GM18951 (cell line): ENCODE measurements at regions not wholly inside any gene's neighbourhood (a gene's known extent, or its start where the extent isn't known, plus 50 kb on each side); places are given as distances from the start of the nearest gene placed in this dataset.
"Not testable (repeated sequence)": the region's sequence is repeated elsewhere in the genome, so short reads cannot be mapped to it uniquely, and the experiment has no call there.

Experiments used
- POLR2A ChIP-seq: IDR thresholded peaks from 4 replicates; pipeline ENCODE4 v1.6.1; 2011; ENCODE audit warnings: mild to moderate bottlenecking; ENCODE audit not compliant: insufficient read length, insufficient read depth; ENCODE audit errors: extremely low read depth
- in situ Hi-C: fragments of 300-500 bp; cut with MboI; formaldehyde crosslinking; loops from one replicate; pipeline ENCODE4 v1.12.0; 2022; ENCODE audit warnings: low sequenced_read_pairs, mixed read lengths, inconsistent platforms; ENCODE audit not compliant: unreplicated experiment

- in situ Hi-C loops = no loop called here
- no peak for TF ChIP-seq POLR2A
Observed at GRCh38 chr1:91101328-91101727, 79.5 kb upstream of the ZNF644 start.

- in situ Hi-C loops = no loop called here
Observed at GRCh38 chr1:91099746-91100621, 78.1 kb upstream of the ZNF644 start.

GRCh38 chr1:91098299-91098906 lies 76.6 kb upstream of the ZNF644 start:
- in situ Hi-C loops = no loop called here
- no peak for TF ChIP-seq POLR2A

More at GRCh38 chr1:91099746-91100621, 78.1 kb upstream of the ZNF644 start:
- TF ChIP-seq POLR2A = no peak

- in situ Hi-C loops = not testable (repeated sequence)
Observed at GRCh38 chr1:91095321-91095720, 73.5 kb upstream of the ZNF644 start.

GRCh38 chr1:91092503-91092902 lies 70.7 kb upstream of the ZNF644 start:
- in situ Hi-C loops = no loop called here

GRCh38 chr1:91091812-91092211 lies 70.0 kb upstream of the ZNF644 start:
- in situ Hi-C loops = no loop called here

More at GRCh38 chr1:91092503-91092902, 70.7 kb upstream of the ZNF644 start:
- TF ChIP-seq POLR2A = no peak

GRCh38 chr1:91080650-91081049 lies 58.8 kb upstream of the ZNF644 start:
- no peak for TF ChIP-seq POLR2A
- in situ Hi-C loops = no loop called here

More at GRCh38 chr1:91091812-91092211, 70.0 kb upstream of the ZNF644 start:
- no peak for TF ChIP-seq POLR2A

GRCh38 chr1:91078859-91079258 lies 57.0 kb upstream of the ZNF644 start:
- in situ Hi-C loops = no loop called here
- no peak for TF ChIP-seq POLR2A

GRCh38 chr1:91076834-91077233 lies 55.0 kb upstream of the ZNF644 start:
- in situ Hi-C loops = no loop called here
- no peak for TF ChIP-seq POLR2A

GRCh38 chr1:91075233-91076135 lies 53.6 kb upstream of the ZNF644 start:
- no peak for TF ChIP-seq POLR2A
- in situ Hi-C loops = no loop called here

- no peak for TF ChIP-seq POLR2A
- in situ Hi-C loops = no loop called here
Observed at GRCh38 chr1:91073299-91073698, 51.5 kb upstream of the ZNF644 start.

- in situ Hi-C loops = no loop called here
- TF ChIP-seq POLR2A = no peak
Observed at GRCh38 chr1:91071838-91072237, 50.0 kb upstream of the ZNF644 start.
